ENCODE measurements at regions not wholly inside any gene's neighbourhood (a gene's known extent, or its start where the extent isn't known, plus 50 kb on each side); places are given as distances from the start of the nearest gene placed in this dataset.

- no peaks in the 10 kb centered on the region for H3K27me3 ChIP-seq
- no peaks in the 10 kb centered on the region for H3K4me1 ChIP-seq
- TF ChIP-seq CTCF (IDR thresholded peaks at IDR 0.05) (no peak), EP300 (IDR thresholded peaks at IDR 0.05) (no peak), POLR2AphosphoS5 (IDR thresholded peaks at IDR 0.05) (no peak), POLR2A (IDR thresholded peaks at IDR 0.05; ENCODE audit: low read depth) (no peak)
- H3K4me3 ChIP-seq, result no peak overlapping the region
- intact Hi-C loops (cut with DNase I), result no loop called here
- H3K27ac ChIP-seq (replicated peaks in 1 of 4), result no peak overlapping the region
- H3K36me3 ChIP-seq, result no peaks in the 10 kb centered on the region
- no peak for DNase-seq (ENCODE audit: extremely low spot score)
- no peaks in the 10 kb centered on the region for H3K9me3 ChIP-seq
- 62% methylated on average over 3 of the region's 3 CpGs for WGBS
Measured at GRCh38 chr6:100234625-100235024, 230.1 kb downstream of the SIM1 start.

GRCh38 chr6:100232781-100233573 lies 231.7 kb downstream of the SIM1 start:
- Histone ChIP-seq H3K4me1 (peaks cover 5 to 10% (median 10%) of the 10 kb centered on the region in 4 donors), H3K4me3 (no peak overlapping the region), H3K9me3 (no peaks in the 10 kb centered on the region), H3K27ac (replicated peaks in 1 of 4) (no peak overlapping the region), H3K36me3 (no peaks in the 10 kb centered on the region), H3K27me3 (no peaks in the 10 kb centered on the region)
- TF ChIP-seq POLR2A (IDR thresholded peaks at IDR 0.05; ENCODE audit: low read depth), result no peak
- no peak for TF ChIP-seq CTCF (IDR thresholded peaks at IDR 0.05)
- TF ChIP-seq POLR2AphosphoS5 (IDR thresholded peaks at IDR 0.05), result no peak
- no peak for TF ChIP-seq EP300 (IDR thresholded peaks at IDR 0.05)
- intact Hi-C loops (cut with DNase I), result no loop called here
- WGBS, result 89% methylated on average over 5 of the region's 5 CpGs
- DNase-seq (ENCODE audit: extremely low spot score), result no peak

- no peaks in the 10 kb centered on the region for H3K36me3 ChIP-seq
- no peak overlapping the region for H3K4me3 ChIP-seq
- intact Hi-C loops (cut with DNase I), result no loop called here
- peaks cover 5 to 10% (median 10%) of the 10 kb centered on the region in 4 donors for H3K4me1 ChIP-seq
- DNase-seq (ENCODE audit: extremely low spot score), result no peak
- no peak overlapping the region for H3K27ac ChIP-seq (replicated peaks in 1 of 4)
- no peaks in the 10 kb centered on the region for H3K27me3 ChIP-seq
- no peaks in the 10 kb centered on the region for H3K9me3 ChIP-seq
- TF ChIP-seq EP300 (IDR thresholded peaks at IDR 0.05), result no peak
- no peak for TF ChIP-seq POLR2AphosphoS5 (IDR thresholded peaks at IDR 0.05)
- TF ChIP-seq CTCF (IDR thresholded peaks at IDR 0.05), result no peak
- TF ChIP-seq POLR2A (IDR thresholded peaks at IDR 0.05; ENCODE audit: low read depth), result no peak
- 76% methylated on average over 1 of the region's 1 CpG for WGBS
Measured at GRCh38 chr6:100230953-100231316, 233.8 kb downstream of the SIM1 start.

GRCh38 chr6:100230115-100230952 lies 234.4 kb downstream of the SIM1 start:
- no peak overlapping the region for H3K4me3 ChIP-seq
- H3K27ac ChIP-seq (replicated peaks in 1 of 4), result no peak overlapping the region
- TF ChIP-seq EP300 (IDR thresholded peaks at IDR 0.05) (no peak), POLR2AphosphoS5 (IDR thresholded peaks at IDR 0.05) (no peak), CTCF (IDR thresholded peaks at IDR 0.05) (no peak), POLR2A (IDR thresholded peaks at IDR 0.05; ENCODE audit: low read depth) (no peak)
- H3K9me3 ChIP-seq, result no peaks in the 10 kb centered on the region
- intact Hi-C loops (cut with DNase I), result no loop called here
- no peaks in the 10 kb centered on the region for H3K27me3 ChIP-seq
- DNase-seq (ENCODE audit: extremely low spot score), result no peak
- H3K36me3 ChIP-seq, result no peaks in the 10 kb centered on the region
- WGBS, result 89% methylated on average over 6 of the region's 6 CpGs
- peaks cover 5 to 10% (median 10%) of the 10 kb centered on the region in 4 donors for H3K4me1 ChIP-seq

Data from esophagus muscularis mucosa (tissue), 4 donors.